Osteoblast (primary cell): ENCODE measurements at regions not wholly inside any gene's neighbourhood (a gene's known extent, or its start where the extent isn't known, plus 50 kb on each side); places are given as distances from the start of the nearest gene placed in this dataset.
A peak's percentile ranks its signal among the peaks of the same experiment; 100 is the strongest.

ENCODE experiments used
- DNase-seq: peaks from one replicate; pipeline ENCODE4 v3.0.0; 2011; ENCODE audit warnings: low spot score, mixed read lengths; ENCODE audit not compliant: insufficient read length; ENCODE audit errors: missing footprints
- H2AFZ ChIP-seq: 2 replicates; pipeline ENCODE4 v1.6.0; 2011; ENCODE audit warnings: mild to moderate bottlenecking, low read length
- H3K27ac ChIP-seq: 2 replicates; pipeline ENCODE4 v1.5.1; 2011; ENCODE audit warnings: mild to moderate bottlenecking, low read depth, low read length, moderate library complexity
- H3K27me3 ChIP-seq: 2 replicates; pipeline ENCODE4 v1.6.0; 2012; ENCODE audit warnings: mild to moderate bottlenecking, control low read depth, inconsistent platforms, low read length, moderate library complexity; ENCODE audit not compliant: insufficient read depth
- H3K36me3 ChIP-seq: 2 replicates; pipeline ENCODE4 v1.5.1; 2011; ENCODE audit warnings: mild to moderate bottlenecking, low read length, control low read depth, moderate library complexity; ENCODE audit not compliant: insufficient read depth
- H3K4me1 ChIP-seq: 2 replicates; pipeline ENCODE4 v1.5.1; 2011; ENCODE audit warnings: mild to moderate bottlenecking, low read length, control low read depth, moderate library complexity; ENCODE audit not compliant: insufficient read depth
- H3K4me2 ChIP-seq: 2 replicates; pipeline ENCODE4 v1.6.0; 2011; ENCODE audit warnings: mild to moderate bottlenecking, low read length; ENCODE audit not compliant: insufficient read depth
- H3K4me3 ChIP-seq: fragments of 200-600 bp; sonication (generic); 3 replicates; pipeline ENCODE4 v1.5.1; 2012; ENCODE audit warnings: mild to moderate bottlenecking, low read length, inconsistent platforms; ENCODE audit not compliant: insufficient read depth
- H3K79me2 ChIP-seq: 2 replicates; pipeline ENCODE4 v1.6.0; 2012; ENCODE audit warnings: mild to moderate bottlenecking, low read length, control low read depth, inconsistent platforms; ENCODE audit not compliant: insufficient read depth
- H3K9me3 ChIP-seq: 2 replicates; pipeline ENCODE4 v1.5.1; 2011; ENCODE audit warnings: low read depth, low read length, control low read depth
- H4K20me1 ChIP-seq: 2 replicates; pipeline ENCODE4 v1.6.0; 2012; ENCODE audit warnings: mild to moderate bottlenecking, low read length, control low read depth; ENCODE audit not compliant: insufficient read depth
- CTCF ChIP-seq: IDR thresholded peaks from 2 replicates; pipeline ENCODE4 v1.5.1; 2011; ENCODE audit warnings: mild to moderate bottlenecking, low read depth, low read length, moderate library complexity; ENCODE audit errors: extremely low read depth

GRCh38 chr2:226220511-226220910 is 579.1 kb downstream of the IRS1 start:
- H3K4me3 ChIP-seq = no peak overlapping the region
- H3K36me3 ChIP-seq = no peaks in the 10 kb centered on the region
- H4K20me1 ChIP-seq = no peaks in the 10 kb centered on the region
- H3K27ac ChIP-seq = no peak overlapping the region
- no peak overlapping the region for H3K4me2 ChIP-seq
- H3K4me1 ChIP-seq = peaks cover 4% of the 10 kb centered on the region
- H2AFZ ChIP-seq = no peak overlapping the region
- no peaks in the 10 kb centered on the region for H3K27me3 ChIP-seq
- TF ChIP-seq CTCF = no peak
- no peaks in the 10 kb centered on the region for H3K79me2 ChIP-seq
- H3K9me3 ChIP-seq = no peaks in the 10 kb centered on the region
- no peak for DNase-seq

- no peaks in the 10 kb centered on the region for H3K36me3 ChIP-seq
- no peaks in the 10 kb centered on the region for H3K9me3 ChIP-seq
- H3K27ac ChIP-seq = no peak overlapping the region
- no peaks in the 10 kb centered on the region for H3K27me3 ChIP-seq
- no peaks in the 10 kb centered on the region for H4K20me1 ChIP-seq
- H2AFZ ChIP-seq = no peak overlapping the region
- no peak for DNase-seq
- no peaks in the 10 kb centered on the region for H3K79me2 ChIP-seq
- TF ChIP-seq CTCF = no peak
- peaks cover 28% of the 10 kb centered on the region for H3K4me1 ChIP-seq
- no peak overlapping the region for H3K4me2 ChIP-seq
- no peak overlapping the region for H3K4me3 ChIP-seq
These were observed 582.4 kb downstream of the IRS1 start for GRCh38 chr2:226217191-226217590.

GRCh38 chr2:226216575-226216974 is 583.0 kb downstream of the IRS1 start:
- H3K4me3 ChIP-seq = no peak overlapping the region
- H3K36me3 ChIP-seq = no peaks in the 10 kb centered on the region
- H4K20me1 ChIP-seq = no peaks in the 10 kb centered on the region
- no peak overlapping the region for H2AFZ ChIP-seq
- peaks cover 34% of the 10 kb centered on the region for H3K4me1 ChIP-seq
- H3K79me2 ChIP-seq = no peaks in the 10 kb centered on the region
- DNase-seq = no peak
- H3K9me3 ChIP-seq = no peaks in the 10 kb centered on the region
- TF ChIP-seq CTCF = no peak
- H3K27me3 ChIP-seq = no peaks in the 10 kb centered on the region
- H3K4me2 ChIP-seq = no peak overlapping the region
- H3K27ac ChIP-seq = no peak overlapping the region

- DNase-seq = peak; percentile 18
- Histone ChIP-seq H3K4me3 (no peak overlapping the region), H4K20me1 (no peaks in the 10 kb centered on the region), H3K4me1 (peaks cover 39% of the 10 kb centered on the region), H2AFZ (no peak overlapping the region), H3K27ac (no peak overlapping the region), H3K36me3 (no peaks in the 10 kb centered on the region), H3K9me3 (no peaks in the 10 kb centered on the region), H3K4me2 (no peak overlapping the region), H3K79me2 (no peaks in the 10 kb centered on the region), H3K27me3 (no peaks in the 10 kb centered on the region)
- peak; percentile 88 for TF ChIP-seq CTCF
These were observed 583.6 kb downstream of the IRS1 start for GRCh38 chr2:226215902-226216503.
